ENCODE measurements at regions not wholly inside any gene's neighbourhood (a gene's known extent, or its start where the extent isn't known, plus 50 kb on each side); places are given as distances from the start of the nearest gene placed in this dataset.

- Histone ChIP-seq H3K27ac (no peak overlapping the region), H3K4me3 (no peak overlapping the region), H3K4me1 (no peaks in the 10 kb centered on the region), H3K9me3 (no peaks in the 10 kb centered on the region), H3K27me3 (no peaks in the 10 kb centered on the region), H3K36me3 (no peaks in the 10 kb centered on the region)
- intact Hi-C loops (cut with DNase I) = no loop called here
- TF ChIP-seq POLR2AphosphoS5 (IDR thresholded peaks at IDR 0.05; ENCODE audit: insufficient read depth in 1 of 2, low read depth in 1 of 2) = no peak
- DNase-seq (ENCODE audit: extremely low spot score in 2 of 2) = no peak
These were observed 314.2 kb upstream of the POU3F1 start for GRCh38 chr1:38360807-38361206.

- DNase-seq (ENCODE audit: extremely low spot score in 2 of 2) = no peak
- H3K4me1 ChIP-seq = no peaks in the 10 kb centered on the region
- H3K9me3 ChIP-seq = no peaks in the 10 kb centered on the region
- TF ChIP-seq POLR2A (IDR thresholded peaks at IDR 0.05) (no peak), POLR2AphosphoS5 (IDR thresholded peaks at IDR 0.05; ENCODE audit: insufficient read depth in 1 of 2, low read depth in 1 of 2) (no peak), CTCF (IDR thresholded peaks at IDR 0.05) (no peak)
- H3K36me3 ChIP-seq = no peaks in the 10 kb centered on the region
- no peak overlapping the region for H3K4me3 ChIP-seq
- intact Hi-C loops (cut with DNase I) = no loop called here
- no peak overlapping the region for H3K27ac ChIP-seq
- H3K27me3 ChIP-seq = no peaks in the 10 kb centered on the region
These were observed 307.4 kb upstream of the POU3F1 start for GRCh38 chr1:38353956-38354355.

GRCh38 chr1:38352869-38353268, 306.3 kb upstream of the POU3F1 start:
- intact Hi-C loops (cut with DNase I) = no loop called here
- H3K36me3 ChIP-seq = no peaks in the 10 kb centered on the region
- TF ChIP-seq POLR2A (IDR thresholded peaks at IDR 0.05) (no peak), CTCF (IDR thresholded peaks at IDR 0.05) (no peak), POLR2AphosphoS5 (IDR thresholded peaks at IDR 0.05; ENCODE audit: insufficient read depth in 1 of 2, low read depth in 1 of 2) (no peak)

GRCh38 chr1:38347446-38348175, 301.0 kb upstream of the POU3F1 start:
- TF ChIP-seq CTCF (IDR thresholded peaks at IDR 0.05) = no peak
- TF ChIP-seq POLR2AphosphoS5 (IDR thresholded peaks at IDR 0.05; ENCODE audit: insufficient read depth in 1 of 2, low read depth in 1 of 2) = no peak
- no peak for TF ChIP-seq POLR2A (IDR thresholded peaks at IDR 0.05)
- no peak for DNase-seq (ENCODE audit: extremely low spot score in 2 of 2)
- Histone ChIP-seq H3K27ac (no peak overlapping the region), H3K9me3 (no peaks in the 10 kb centered on the region), H3K36me3 (no peaks in the 10 kb centered on the region), H3K4me3 (no peak overlapping the region), H3K27me3 (no peaks in the 10 kb centered on the region), H3K4me1 (no peaks in the 10 kb centered on the region)
- intact Hi-C loops (cut with DNase I) = no loop called here

More at GRCh38 chr1:38352869-38353268, 306.3 kb upstream of the POU3F1 start:
- Histone ChIP-seq H3K4me3 (no peak overlapping the region), H3K4me1 (no peaks in the 10 kb centered on the region), H3K9me3 (no peaks in the 10 kb centered on the region), H3K27ac (no peak overlapping the region), H3K27me3 (no peaks in the 10 kb centered on the region)
- DNase-seq (ENCODE audit: extremely low spot score in 2 of 2) = no peak

GRCh38 chr1:38344716-38345115, 298.1 kb upstream of the POU3F1 start:
- intact Hi-C loops (cut with DNase I) = no loop called here
- no peaks in the 10 kb centered on the region for H3K4me1 ChIP-seq
- DNase-seq (ENCODE audit: extremely low spot score in 2 of 2) = no peak
- no peak overlapping the region for H3K27ac ChIP-seq
- no peak overlapping the region for H3K4me3 ChIP-seq
- no peaks in the 10 kb centered on the region for H3K9me3 ChIP-seq
- H3K27me3 ChIP-seq = no peaks in the 10 kb centered on the region
- H3K36me3 ChIP-seq = no peaks in the 10 kb centered on the region
- TF ChIP-seq POLR2A (IDR thresholded peaks at IDR 0.05) (no peak), CTCF (IDR thresholded peaks at IDR 0.05) (no peak), POLR2AphosphoS5 (IDR thresholded peaks at IDR 0.05; ENCODE audit: insufficient read depth in 1 of 2, low read depth in 1 of 2) (no peak)

Data from vagina (tissue), 2 donors.